ENCODE measurements at regions not wholly inside any gene's neighbourhood (a gene's known extent, or its start where the extent isn't known, plus 50 kb on each side); places are given as distances from the start of the nearest gene placed in this dataset.

- ChIA-PET POLR2A (no interaction called here), CTCF (no interaction called here)
Measured at GRCh38 chr17:12362853-12363455, 302.7 kb upstream of the MYOCD start.

GRCh38 chr17:12365805-12366204, 299.9 kb upstream of the MYOCD start:
- CTCF ChIA-PET: no interaction called here
- POLR2A ChIA-PET: no interaction called here

- CTCF ChIA-PET: no interaction called here
- POLR2A ChIA-PET: no interaction called here
Measured at GRCh38 chr17:12369065-12369464, 296.6 kb upstream of the MYOCD start.

GRCh38 chr17:12376276-12376675, 289.4 kb upstream of the MYOCD start:
- POLR2A ChIA-PET: no interaction called here
- CTCF ChIA-PET: no interaction called here

GRCh38 chr17:12386225-12386624, 279.5 kb upstream of the MYOCD start:
- POLR2A ChIA-PET: no interaction called here
- CTCF ChIA-PET: no interaction called here

GRCh38 chr17:12388226-12388625, 277.5 kb upstream of the MYOCD start:
- ChIA-PET POLR2A (no interaction called here), CTCF (no interaction called here)

- CTCF ChIA-PET: no interaction called here
- POLR2A ChIA-PET: no interaction called here
Measured at GRCh38 chr17:12389421-12389820, 276.3 kb upstream of the MYOCD start.

- ChIA-PET POLR2A (no interaction called here), CTCF (no interaction called here)
Measured at GRCh38 chr17:12390631-12391030, 275.1 kb upstream of the MYOCD start.

GRCh38 chr17:12391468-12391867, 274.2 kb upstream of the MYOCD start:
- CTCF ChIA-PET: no interaction called here
- POLR2A ChIA-PET: no interaction called here

- ChIA-PET POLR2A (no interaction called here), CTCF (no interaction called here)
Measured at GRCh38 chr17:12395733-12396354, 269.8 kb upstream of the MYOCD start.

- CTCF ChIA-PET: no interaction called here
- POLR2A ChIA-PET: no interaction called here
Measured at GRCh38 chr17:12398441-12399051, 267.1 kb upstream of the MYOCD start.

GRCh38 chr17:12402963-12403622, 262.6 kb upstream of the MYOCD start:
- POLR2A ChIA-PET: no interaction called here
- CTCF ChIA-PET: no interaction called here

GRCh38 chr17:12403881-12404398, 261.8 kb upstream of the MYOCD start:
- CTCF ChIA-PET: no interaction called here
- POLR2A ChIA-PET: no interaction called here

- POLR2A ChIA-PET: no interaction called here
Measured at GRCh38 chr17:12406623-12407215, 259.0 kb upstream of the MYOCD start.

GRCh38 chr17:12407495-12408252, 258.0 kb upstream of the MYOCD start:
- ChIA-PET POLR2A (no interaction called here), CTCF (no interaction called here)

More at GRCh38 chr17:12406623-12407215, 259.0 kb upstream of the MYOCD start:
- CTCF ChIA-PET: no interaction called here

GRCh38 chr17:12409082-12409481, 256.6 kb upstream of the MYOCD start:
- CTCF ChIA-PET: no interaction called here

GRCh38 chr17:12410717-12411116, 255.0 kb upstream of the MYOCD start:
- CTCF ChIA-PET: interaction anchor here (0.6 kb wide), 1 partner anchor 608 kb away, joined by 4 read pairs; no protein-coding TSS in a partner anchor
- POLR2A ChIA-PET: no interaction called here

More at GRCh38 chr17:12409082-12409481, 256.6 kb upstream of the MYOCD start:
- POLR2A ChIA-PET: no interaction called here

GRCh38 chr17:12415031-12415430, 250.7 kb upstream of the MYOCD start:
- ChIA-PET POLR2A (no interaction called here), CTCF (no interaction called here)

GRCh38 chr17:12421077-12421476, 244.6 kb upstream of the MYOCD start:
- ChIA-PET CTCF (no interaction called here), POLR2A (no interaction called here)

- ChIA-PET POLR2A (no interaction called here), CTCF (no interaction called here)
Measured at GRCh38 chr17:12421646-12422306, 243.9 kb upstream of the MYOCD start.

All from activated CD8-positive, alpha-beta memory T cell treated with anti-CD3 and anti-CD28 coated beads for 36 hours (primary cell).